ENCODE measurements at regions not wholly inside any gene's neighbourhood (a gene's known extent, or its start where the extent isn't known, plus 50 kb on each side); places are given as distances from the start of the nearest gene placed in this dataset.

DNA sequence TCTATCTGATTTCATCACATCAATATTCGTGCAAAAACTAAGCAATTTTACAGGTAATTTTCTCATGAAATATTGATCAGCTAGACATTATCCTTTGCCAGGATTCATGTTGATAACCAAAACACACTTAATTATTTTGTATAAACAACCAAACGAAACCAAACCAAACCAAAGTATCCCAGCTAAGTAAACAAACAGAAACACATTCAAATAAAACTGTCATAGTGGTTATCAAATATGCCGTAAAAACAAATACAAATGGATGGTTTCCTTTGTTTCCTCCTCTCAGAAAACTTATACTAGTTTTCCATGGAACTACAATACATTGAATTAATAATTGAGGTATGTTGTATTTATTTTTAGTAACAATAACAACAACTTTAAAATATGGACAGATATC, 777.4 kb downstream of the DSC3 start:
- no peaks in the 10 kb centered on the region for H4K20me1 ChIP-seq (ENCODE audit: insufficient read depth, poor library complexity, severe bottlenecking)
- H3K4me2 ChIP-seq = no peak overlapping the region
- WGBS (ENCODE audit: low lambda C conversion rate, missing lambda C conversion rate) = 66% methylated on average over 3 of the region's 3 CpGs
- no peaks in the 10 kb centered on the region for H3K4me1 ChIP-seq (ENCODE audit: insufficient read depth)
- H3K9me3 ChIP-seq (ENCODE audit: low read depth) = no peaks in the 10 kb centered on the region
- H2AFZ ChIP-seq = no peak overlapping the region
- H3K27me3 ChIP-seq = no peaks in the 10 kb centered on the region
- DNase-seq (ENCODE audit: low spot score) = no peak
- H3K27ac ChIP-seq = no peak overlapping the region
- H3K79me2 ChIP-seq = no peaks in the 10 kb centered on the region
- no peaks in the 10 kb centered on the region for H3K9me2 ChIP-seq (replicated peaks; ENCODE audit: insufficient read depth)
- TF ChIP-seq EZH2 (IDR thresholded peaks at IDR 0.05; ENCODE audit: borderline replicate concordance) (no peak), EZH2phosphoT487 (IDR thresholded peaks at IDR 0.05; ENCODE audit: low read depth, severe bottlenecking, unreplicated experiment) (no peak), CTCF (IDR thresholded peaks at IDR 0.05; ENCODE audit: poor library complexity) (no peak)
- H3K36me3 ChIP-seq (replicated peaks; ENCODE audit: insufficient read depth, low read depth) = no peaks in the 10 kb centered on the region
- no peak overlapping the region for H3K4me3 ChIP-seq

- 85% methylated on average over 2 of the region's 2 CpGs for WGBS (ENCODE audit: low lambda C conversion rate, missing lambda C conversion rate)
- no peaks in the 10 kb centered on the region for H3K36me3 ChIP-seq (replicated peaks; ENCODE audit: insufficient read depth, low read depth)
- H3K9me3 ChIP-seq (ENCODE audit: low read depth) = no peaks in the 10 kb centered on the region
- no peak overlapping the region for H2AFZ ChIP-seq
- DNase-seq (ENCODE audit: low spot score) = no peak
- TF ChIP-seq CTCF (IDR thresholded peaks at IDR 0.05; ENCODE audit: poor library complexity) (no peak), EZH2phosphoT487 (IDR thresholded peaks at IDR 0.05; ENCODE audit: low read depth, severe bottlenecking, unreplicated experiment) (no peak), EZH2 (IDR thresholded peaks at IDR 0.05; ENCODE audit: borderline replicate concordance) (no peak)
- H3K79me2 ChIP-seq = no peaks in the 10 kb centered on the region
- H3K27me3 ChIP-seq = no peaks in the 10 kb centered on the region
- no peaks in the 10 kb centered on the region for H3K9me2 ChIP-seq (replicated peaks; ENCODE audit: insufficient read depth)
- no peaks in the 10 kb centered on the region for H3K4me1 ChIP-seq (ENCODE audit: insufficient read depth)
- H3K27ac ChIP-seq = no peak overlapping the region
- H3K4me3 ChIP-seq = no peak overlapping the region
- H4K20me1 ChIP-seq (ENCODE audit: insufficient read depth, poor library complexity, severe bottlenecking) = no peaks in the 10 kb centered on the region
- no peak overlapping the region for H3K4me2 ChIP-seq
Observed at GRCh38 chr18:30254331-30254730, 788.2 kb downstream of the DSC3 start.

DNA sequence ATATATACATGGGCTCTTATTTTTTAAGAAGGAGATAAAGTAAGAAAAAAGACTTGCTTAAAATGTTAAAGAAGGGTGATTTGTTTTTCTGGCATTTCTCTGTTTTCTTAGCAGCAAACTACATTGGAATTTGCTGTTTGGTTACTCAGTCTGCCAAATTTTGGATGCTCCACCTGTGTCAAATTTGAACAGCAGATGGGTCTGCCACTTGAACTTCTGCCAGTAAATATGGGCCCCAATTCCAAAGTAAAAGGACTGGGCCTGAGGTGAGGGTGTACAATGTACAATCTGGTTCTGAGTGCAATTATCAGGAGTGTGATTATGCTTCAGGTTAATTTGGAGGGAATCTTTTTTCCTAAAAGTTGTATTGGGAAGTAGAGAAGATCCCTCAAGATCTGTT, 794.5 kb downstream of the DSC3 start:
- no peak for TF ChIP-seq CTCF (IDR thresholded peaks at IDR 0.05; ENCODE audit: poor library complexity)
- no peak for TF ChIP-seq EZH2phosphoT487 (IDR thresholded peaks at IDR 0.05; ENCODE audit: low read depth, severe bottlenecking, unreplicated experiment)
- no peak for TF ChIP-seq EZH2 (IDR thresholded peaks at IDR 0.05; ENCODE audit: borderline replicate concordance)

More for the DNA sequence above, 794.5 kb downstream of the DSC3 start:
- no peak for DNase-seq (ENCODE audit: low spot score)
- no peak overlapping the region for H3K27ac ChIP-seq
- no peaks in the 10 kb centered on the region for H3K27me3 ChIP-seq
- no peak overlapping the region for H3K4me2 ChIP-seq
- no peaks in the 10 kb centered on the region for H3K9me2 ChIP-seq (replicated peaks; ENCODE audit: insufficient read depth)
- H3K4me3 ChIP-seq = no peak overlapping the region
- H3K4me1 ChIP-seq (ENCODE audit: insufficient read depth) = peaks cover 5% of the 10 kb centered on the region
- no peaks in the 10 kb centered on the region for H3K79me2 ChIP-seq
- no peaks in the 10 kb centered on the region for H4K20me1 ChIP-seq (ENCODE audit: insufficient read depth, poor library complexity, severe bottlenecking)
- H3K36me3 ChIP-seq (replicated peaks; ENCODE audit: insufficient read depth, low read depth) = no peaks in the 10 kb centered on the region
- H3K9me3 ChIP-seq (ENCODE audit: low read depth) = no peaks in the 10 kb centered on the region
- H2AFZ ChIP-seq = no peak overlapping the region

Data from hepatocyte (in vitro differentiated cells).